GM10248 (cell line): ENCODE measurements at regions not wholly inside any gene's neighbourhood (a gene's known extent, or its start where the extent isn't known, plus 50 kb on each side); places are given as distances from the start of the nearest gene placed in this dataset.

ENCODE experiments used
- CTCF ChIA-PET: fragments of 300-600 bp; sonication (Branson Sonifier 250); formaldehyde crosslinking; extraction: SDS; loops from one replicate; lab custom pipeline; 2021; ENCODE audit warnings: antibody characterized with exemption; lab: Yijun Ruan, JAX
- POLR2A ChIA-PET: fragments of 350-650 bp; sonication (Branson Sonifier 250); formaldehyde crosslinking; extraction: SDS; loops from one replicate; lab custom pipeline; 2020; ENCODE audit warnings: antibody characterized with exemption; lab: Yijun Ruan, JAX
- DNase-seq: peaks from one replicate; pipeline ENCODE4 v3.0.0; 2012; ENCODE audit errors: extremely low spot score
- CTCF ChIP-seq: IDR thresholded peaks from 2 replicates; pipeline ENCODE4 v1.5.1; 2012; ENCODE audit warnings: mild to moderate bottlenecking, low read depth; ENCODE audit errors: extremely low read depth, missing control alignments, control extremely low read depth

GRCh38 chr18:1895456-1896185, 675.7 kb downstream of the METTL4 start:
- no peak for TF ChIP-seq CTCF
- POLR2A ChIA-PET = no interaction called here
- DNase-seq = no peak
- CTCF ChIA-PET = interaction anchor here (0.9 to 1.4 kb wide), 4 partner anchors 9 to 209 kb away, joined by 3 to 5 read pairs (median 4); no protein-coding TSS in a partner anchor

GRCh38 chr18:1906421-1906820, 664.9 kb downstream of the METTL4 start:
- POLR2A ChIA-PET = no interaction called here
- no peak for TF ChIP-seq CTCF
- no peak for DNase-seq
- CTCF ChIA-PET = interaction anchor here (2.3 kb wide), 1 partner anchor 10 kb away, joined by 5 read pairs; no protein-coding TSS in a partner anchor

- TF ChIP-seq CTCF = no peak
- CTCF ChIA-PET = interaction anchor here (0.7 kb wide), 1 partner anchor 10 kb away, joined by 3 read pairs; no protein-coding TSS in a partner anchor
- DNase-seq = no peak
- POLR2A ChIA-PET = no interaction called here
Observed at GRCh38 chr18:1907470-1908206, 663.7 kb downstream of the METTL4 start.

GRCh38 chr18:1914489-1914888, 656.8 kb downstream of the METTL4 start:
- TF ChIP-seq CTCF = no peak
- POLR2A ChIA-PET = no interaction called here
- CTCF ChIA-PET = no interaction called here
- DNase-seq = no peak

- TF ChIP-seq CTCF = no peak
- CTCF ChIA-PET = interaction anchor here (1.1 kb wide), 1 partner anchor 9 kb away, joined by 3 read pairs; no protein-coding TSS in a partner anchor
- POLR2A ChIA-PET = no interaction called here
- DNase-seq = no peak
Observed at GRCh38 chr18:1916869-1917523, 654.3 kb downstream of the METTL4 start.

DNA sequence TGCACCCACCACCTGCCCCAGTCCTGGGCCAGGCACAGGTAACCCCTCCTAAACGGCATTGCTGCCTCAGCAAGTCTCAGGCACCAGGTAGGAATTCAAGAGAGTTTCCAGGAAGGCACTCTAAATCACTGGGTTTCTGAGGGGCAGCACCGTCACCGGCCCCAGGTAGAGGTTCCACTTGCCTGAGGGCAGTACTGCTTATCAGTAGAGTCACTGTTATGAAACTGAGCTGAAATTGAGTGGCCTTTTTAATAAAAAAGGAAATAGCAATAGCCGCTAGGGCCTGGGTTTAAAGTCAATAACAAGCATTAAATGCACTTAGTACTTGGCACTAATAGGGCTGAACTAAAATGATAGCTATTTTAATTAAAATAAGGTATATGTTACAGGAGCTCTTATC, 653.7 kb downstream of the METTL4 start:
- no peak for TF ChIP-seq CTCF
- DNase-seq = no peak
- POLR2A ChIA-PET = no interaction called here
- CTCF ChIA-PET = interaction anchor here (1.1 kb wide), 1 partner anchor 10 kb away, joined by 3 read pairs; no protein-coding TSS in a partner anchor
